ENCODE measurements at regions not wholly inside any gene's neighbourhood (a gene's known extent, or its start where the extent isn't known, plus 50 kb on each side); places are given as distances from the start of the nearest gene placed in this dataset.

DNA sequence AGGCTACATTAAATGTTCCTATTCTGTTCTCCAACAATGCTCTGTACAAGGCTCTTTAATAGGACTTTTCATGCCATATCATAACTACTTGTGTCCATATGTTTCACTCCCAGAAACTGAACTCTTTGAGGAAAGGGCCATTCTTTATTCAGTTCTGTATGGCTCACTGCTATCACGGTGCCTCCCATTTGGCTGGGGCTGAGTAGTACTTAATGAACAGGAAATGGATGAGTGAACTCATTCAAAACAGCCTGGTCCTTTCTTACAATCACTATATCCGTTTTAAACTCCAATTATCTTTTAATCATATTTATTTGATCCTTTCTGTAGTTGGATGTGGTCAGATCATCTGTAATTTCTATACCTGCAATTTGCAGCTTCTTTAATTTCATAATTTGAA, 410.6 kb downstream of the TBC1D4 start:
- no peak overlapping the region for H3K4me3 ChIP-seq (ENCODE audit: low read depth, low read length)
- TF ChIP-seq, protein P1, sequence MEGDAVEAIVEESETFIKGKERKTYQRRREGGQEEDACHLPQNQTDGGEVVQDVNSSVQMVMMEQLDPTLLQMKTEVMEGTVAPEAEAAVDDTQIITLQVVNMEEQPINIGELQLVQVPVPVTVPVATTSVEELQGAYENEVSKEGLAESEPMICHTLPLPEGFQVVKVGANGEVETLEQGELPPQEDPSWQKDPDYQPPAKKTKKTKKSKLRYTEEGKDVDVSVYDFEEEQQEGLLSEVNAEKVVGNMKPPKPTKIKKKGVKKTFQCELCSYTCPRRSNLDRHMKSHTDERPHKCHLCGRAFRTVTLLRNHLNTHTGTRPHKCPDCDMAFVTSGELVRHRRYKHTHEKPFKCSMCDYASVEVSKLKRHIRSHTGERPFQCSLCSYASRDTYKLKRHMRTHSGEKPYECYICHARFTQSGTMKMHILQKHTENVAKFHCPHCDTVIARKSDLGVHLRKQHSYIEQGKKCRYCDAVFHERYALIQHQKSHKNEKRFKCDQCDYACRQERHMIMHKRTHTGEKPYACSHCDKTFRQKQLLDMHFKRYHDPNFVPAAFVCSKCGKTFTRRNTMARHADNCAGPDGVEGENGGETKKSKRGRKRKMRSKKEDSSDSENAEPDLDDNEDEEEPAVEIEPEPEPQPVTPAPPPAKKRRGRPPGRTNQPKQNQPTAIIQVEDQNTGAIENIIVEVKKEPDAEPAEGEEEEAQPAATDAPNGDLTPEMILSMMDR (IDR thresholded peaks at IDR 0.05; ENCODE audit: insufficient read depth, low read length, missing control alignments), result no peak
- DNase-seq (ENCODE audit: low read depth, low spot score), result no peak
- ChIA-PET POLR2A (interaction anchor here (0.6 kb wide), 1 partner anchor 69 kb away, joined by 3 read pairs; no protein-coding TSS in a partner anchor), CTCF (no interaction called here)

DNA sequence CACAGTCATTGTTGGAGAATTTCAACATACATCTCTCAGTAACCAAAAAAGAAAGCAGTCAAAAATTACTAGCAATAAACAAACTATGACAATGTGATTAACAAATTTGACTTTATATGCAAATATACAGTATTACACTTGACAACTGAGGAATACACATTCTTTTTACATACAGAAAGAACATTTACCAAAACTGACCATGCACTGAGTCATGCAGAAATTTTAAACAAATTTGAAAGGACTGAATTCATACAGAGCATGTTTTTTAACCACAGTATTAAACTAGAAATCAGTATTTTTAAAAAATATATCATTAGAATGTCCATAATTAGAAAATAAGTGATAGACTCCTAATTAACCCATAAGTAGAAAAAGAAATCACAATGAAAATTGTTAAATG, 420.1 kb downstream of the TBC1D4 start:
- no peak for DNase-seq (ENCODE audit: low read depth, low spot score)
- POLR2A ChIA-PET, result no interaction called here
- no peak overlapping the region for H3K4me3 ChIP-seq (ENCODE audit: low read depth, low read length)
- TF ChIP-seq, protein P1 (IDR thresholded peaks at IDR 0.05; ENCODE audit: insufficient read depth, low read length, missing control alignments), result no peak
- CTCF ChIA-PET, result no interaction called here

DNA sequence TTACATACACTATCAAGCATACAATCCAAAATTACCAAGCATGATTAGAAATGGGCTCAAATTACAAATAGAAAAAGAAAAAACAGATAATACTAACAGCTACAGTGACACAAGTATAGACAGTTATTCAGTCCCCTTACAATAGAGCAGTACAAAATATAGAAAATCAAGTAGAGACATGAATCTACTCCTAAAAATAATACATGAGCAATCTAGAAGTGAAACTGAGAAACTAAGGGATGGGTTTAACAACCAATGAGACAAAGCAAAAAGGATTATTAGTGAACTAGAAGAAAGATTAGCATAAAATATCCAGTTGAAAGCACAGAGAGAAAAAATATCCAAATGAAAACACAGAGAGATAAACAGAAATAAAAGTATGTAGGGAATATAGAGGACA, 426.7 kb downstream of the TBC1D4 start:
- ChIA-PET CTCF (no interaction called here), POLR2A (no interaction called here)
- no peak overlapping the region for H3K4me3 ChIP-seq (ENCODE audit: low read depth, low read length)
- DNase-seq (ENCODE audit: low read depth, low spot score), result no peak
- TF ChIP-seq, protein P1 (IDR thresholded peaks at IDR 0.05; ENCODE audit: insufficient read depth, low read length, missing control alignments), result no peak

DNA sequence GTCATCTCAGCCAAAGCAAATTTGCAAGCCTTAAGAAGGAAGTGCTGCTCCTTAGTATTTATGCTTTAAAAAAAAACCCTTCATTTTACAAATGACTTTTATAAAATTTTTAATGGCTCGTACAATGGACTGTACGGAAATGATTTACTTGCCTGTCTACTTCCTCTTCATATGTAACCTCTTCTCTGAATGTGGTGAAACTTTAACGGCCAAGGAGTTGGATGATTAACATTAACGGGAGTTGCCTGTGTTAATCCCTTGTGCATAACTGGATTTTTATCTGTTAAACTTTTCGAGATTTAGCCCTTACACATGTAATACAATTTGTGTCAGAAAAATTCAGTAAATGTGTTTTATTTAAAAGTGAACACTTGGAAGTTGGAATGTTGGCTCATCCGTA, 429.4 kb downstream of the TBC1D4 start:
- POLR2A ChIA-PET, result no interaction called here
- TF ChIP-seq, protein P1 (IDR thresholded peaks at IDR 0.05; ENCODE audit: insufficient read depth, low read length, missing control alignments), result no peak
- CTCF ChIA-PET, result no interaction called here
- no peak for DNase-seq (ENCODE audit: low read depth, low spot score)
- no peak overlapping the region for H3K4me3 ChIP-seq (ENCODE audit: low read depth, low read length)

DNA sequence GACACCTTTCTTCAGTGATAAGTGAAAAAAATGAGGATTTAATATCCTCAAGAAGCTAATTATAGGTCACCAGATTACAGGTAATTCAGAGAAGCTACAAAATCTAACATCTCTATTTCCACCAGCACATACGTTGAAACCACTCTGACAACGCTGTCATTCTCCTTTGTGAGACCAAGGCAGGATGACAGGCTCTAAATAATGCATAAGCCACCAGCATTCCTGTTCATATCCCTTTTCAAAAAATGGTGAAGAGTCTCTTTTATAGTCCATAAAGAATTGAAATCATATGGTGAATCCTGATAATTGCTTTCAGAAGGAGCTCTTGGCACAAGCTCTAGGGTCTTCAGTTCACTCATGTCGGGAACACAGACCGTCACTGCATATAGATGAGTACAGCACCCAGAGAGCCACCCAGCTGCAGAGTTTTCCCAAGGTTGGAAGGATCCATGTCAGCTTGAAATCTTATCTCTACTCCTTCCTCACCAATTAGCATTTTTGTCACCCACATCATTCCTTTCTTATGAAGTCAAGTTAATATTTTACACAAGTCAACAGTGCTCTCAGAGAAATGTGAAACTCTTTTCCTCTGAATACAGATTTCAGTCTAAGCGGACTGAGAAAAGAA, 431.4 kb downstream of the TBC1D4 start:
- no peak overlapping the region for H3K4me3 ChIP-seq (ENCODE audit: low read depth, low read length)
- ChIA-PET POLR2A (no interaction called here), CTCF (interaction anchor here (0.7 to 1.5 kb wide), 2 partner anchors 23 to 377 kb away, joined by 3 to 4 read pairs; no protein-coding TSS in a partner anchor)
- TF ChIP-seq, protein P1 (IDR thresholded peaks at IDR 0.05; ENCODE audit: insufficient read depth, low read length, missing control alignments), result no peak
- peak; percentile 24 for DNase-seq (ENCODE audit: low read depth, low spot score)

DNA sequence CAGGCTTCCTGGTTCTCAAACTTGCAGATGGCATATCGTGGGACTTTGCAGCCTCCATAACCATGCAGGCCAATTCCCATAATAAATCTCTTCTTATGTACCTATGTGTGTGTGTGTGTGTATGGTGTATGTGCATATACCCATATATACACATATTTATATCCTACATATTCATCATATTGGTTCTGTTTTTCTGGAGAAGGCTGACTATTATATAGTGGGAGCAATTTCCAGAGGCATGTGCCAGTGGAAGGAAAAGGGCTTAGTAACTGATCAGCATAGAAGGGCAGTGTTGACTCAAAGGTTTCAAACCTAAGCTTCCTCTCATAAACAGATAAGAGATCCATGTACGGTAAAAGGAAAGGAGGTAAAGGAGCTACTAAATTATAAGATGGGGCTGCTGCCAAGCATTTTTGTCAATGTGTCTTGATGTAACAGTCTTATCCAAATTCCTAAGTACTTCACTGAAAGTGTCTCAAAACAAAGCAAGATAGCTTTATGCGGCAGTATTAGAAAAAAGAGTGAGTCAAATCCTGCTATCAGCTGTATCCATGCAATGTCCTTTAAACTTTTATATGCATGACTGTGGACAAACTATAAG, 432.1 kb downstream of the TBC1D4 start:
- POLR2A ChIA-PET, result no interaction called here

More for the DNA sequence above, 432.1 kb downstream of the TBC1D4 start:
- DNase-seq (ENCODE audit: low read depth, low spot score), result no peak
- TF ChIP-seq, protein P1 (IDR thresholded peaks at IDR 0.05; ENCODE audit: insufficient read depth, low read length, missing control alignments), result no peak
- H3K4me3 ChIP-seq (ENCODE audit: low read depth, low read length), result no peak overlapping the region
- CTCF ChIA-PET, result interaction anchor here (0.7 to 1.5 kb wide), 2 partner anchors 23 to 376 kb away, joined by 3 to 4 read pairs; no protein-coding TSS in a partner anchor

Data from AG04449 (cell line).